HS-5 (cell line): ENCODE measurements at regions not wholly inside any gene's neighbourhood (a gene's known extent, or its start where the extent isn't known, plus 50 kb on each side); places are given as distances from the start of the nearest gene placed in this dataset.
"Not testable (repeated sequence)": the region's sequence is repeated elsewhere in the genome, so short reads cannot be mapped to it uniquely, and the experiment has no call there.

ENCODE experiments used
- DNase-seq: peaks from one replicate; pipeline ENCODE4 v3.0.0-alpha.2; 2012; ENCODE audit warnings: low read depth

- no peak for DNase-seq
Measured at GRCh38 chr13:80881942-80882445, 541.1 kb upstream of the SPRY2 start.

GRCh38 chr13:80881495-80881894 is 540.6 kb upstream of the SPRY2 start:
- DNase-seq = no peak

- DNase-seq = no peak
Measured at GRCh38 chr13:80881034-80881433, 540.1 kb upstream of the SPRY2 start.

GRCh38 chr13:80877944-80878241 is 537.0 kb upstream of the SPRY2 start:
- no peak for DNase-seq

- DNase-seq = no peak
Measured at GRCh38 chr13:80877209-80877943, 536.5 kb upstream of the SPRY2 start.

- no peak for DNase-seq
Measured at GRCh38 chr13:80873589-80873988, 532.7 kb upstream of the SPRY2 start.

- DNase-seq = not testable (repeated sequence)
Measured at GRCh38 chr13:80871971-80872370, 531.0 kb upstream of the SPRY2 start.

- peak; percentile 10 for DNase-seq
Measured at GRCh38 chr13:80871481-80871880, 530.6 kb upstream of the SPRY2 start.

- DNase-seq = no peak
Measured at GRCh38 chr13:80870186-80870585, 529.3 kb upstream of the SPRY2 start.

- no peak for DNase-seq
Measured at GRCh38 chr13:80866921-80867320, 526.0 kb upstream of the SPRY2 start.

GRCh38 chr13:80865329-80865728 is 524.4 kb upstream of the SPRY2 start:
- DNase-seq = no peak

- DNase-seq = no peak
Measured at GRCh38 chr13:80862456-80862855, 521.5 kb upstream of the SPRY2 start.

- no peak for DNase-seq
Measured at GRCh38 chr13:80860845-80861244, 519.9 kb upstream of the SPRY2 start.

- no peak for DNase-seq
Measured at GRCh38 chr13:80858131-80858530, 517.2 kb upstream of the SPRY2 start.

GRCh38 chr13:80857321-80857720 is 516.4 kb upstream of the SPRY2 start:
- no peak for DNase-seq

GRCh38 chr13:80850771-80851170 is 509.8 kb upstream of the SPRY2 start:
- DNase-seq = no peak

GRCh38 chr13:80844164-80844563 is 503.2 kb upstream of the SPRY2 start:
- DNase-seq = no peak

- no peak for DNase-seq
Measured at GRCh38 chr13:80841414-80841813, 500.5 kb upstream of the SPRY2 start.

- peak; percentile 63 for DNase-seq
Measured at GRCh38 chr13:80840316-80840976, 499.5 kb upstream of the SPRY2 start.

GRCh38 chr13:80835902-80836301 is 495.0 kb upstream of the SPRY2 start:
- no peak for DNase-seq

GRCh38 chr13:80830431-80830830 is 489.5 kb upstream of the SPRY2 start:
- DNase-seq = no peak

- DNase-seq = no peak
Measured at GRCh38 chr13:80828759-80829158, 487.8 kb upstream of the SPRY2 start.

GRCh38 chr13:80825276-80825675 is 484.4 kb upstream of the SPRY2 start:
- no peak for DNase-seq

GRCh38 chr13:80824229-80824628 is 483.3 kb upstream of the SPRY2 start:
- DNase-seq = no peak
